RWPE2 (cell line): ENCODE measurements at regions not wholly inside any gene's neighbourhood (a gene's known extent, or its start where the extent isn't known, plus 50 kb on each side); places are given as distances from the start of the nearest gene placed in this dataset.

Experiments
- ATAC-seq: fragments of 200-7000 bp; cut with Tn5 transposase; 3 replicates; pipeline ENCODE4 v1.9.1; 2021; ENCODE audit warnings: low read depth
- DNase-seq: peaks from one replicate; pipeline ENCODE4 v3.0.0-alpha.2; 2020; ENCODE audit warnings: low spot score
- H3K27ac ChIP-seq: fragments of 450-650 bp; 2 replicates; pipeline ENCODE4 v1.5.1; 2017; ENCODE audit warnings: mild to moderate bottlenecking; ENCODE audit not compliant: poor library complexity, severe bottlenecking
- H3K27me3 ChIP-seq: fragments of 250-450 bp; sonication (Bioruptor Pico); 2 replicates; pipeline ENCODE4 v1.5.1; 2021; ENCODE audit warnings: mild to moderate bottlenecking, moderate library complexity; ENCODE audit not compliant: insufficient read depth, poor library complexity, severe bottlenecking
- H3K36me3 ChIP-seq: fragments of 250-450 bp; sonication (Bioruptor Pico); 2 replicates; pipeline ENCODE4 v1.5.1; 2020; ENCODE audit warnings: low read depth, mild to moderate bottlenecking, moderate library complexity
- H3K4me1 ChIP-seq: fragments of 250-450 bp; sonication (Bioruptor Pico); 2 replicates; pipeline ENCODE4 v1.5.1; 2021; ENCODE audit warnings: mild to moderate bottlenecking, moderate library complexity; ENCODE audit not compliant: insufficient read depth, poor library complexity, severe bottlenecking
- H3K4me3 ChIP-seq: fragments of 250-450 bp; sonication (Bioruptor Pico); 2 replicates; pipeline ENCODE4 v1.5.1; 2021; ENCODE audit warnings: mild to moderate bottlenecking, moderate library complexity; ENCODE audit not compliant: severe bottlenecking
- H3K9me3 ChIP-seq: fragments of 250-450 bp; sonication (Bioruptor Pico); 2 replicates; pipeline ENCODE4 v1.5.1; 2021; ENCODE audit warnings: mild to moderate bottlenecking, moderate library complexity; ENCODE audit not compliant: severe bottlenecking
- TF ChIP-seq, protein P1 (sequence below): fragments of 450-650 bp; IDR thresholded peaks from one replicate; pipeline ENCODE4 v1.5.1; 2017; ENCODE audit warnings: mild to moderate bottlenecking, moderate library complexity; ENCODE audit not compliant: poor library complexity, severe bottlenecking

DNA sequence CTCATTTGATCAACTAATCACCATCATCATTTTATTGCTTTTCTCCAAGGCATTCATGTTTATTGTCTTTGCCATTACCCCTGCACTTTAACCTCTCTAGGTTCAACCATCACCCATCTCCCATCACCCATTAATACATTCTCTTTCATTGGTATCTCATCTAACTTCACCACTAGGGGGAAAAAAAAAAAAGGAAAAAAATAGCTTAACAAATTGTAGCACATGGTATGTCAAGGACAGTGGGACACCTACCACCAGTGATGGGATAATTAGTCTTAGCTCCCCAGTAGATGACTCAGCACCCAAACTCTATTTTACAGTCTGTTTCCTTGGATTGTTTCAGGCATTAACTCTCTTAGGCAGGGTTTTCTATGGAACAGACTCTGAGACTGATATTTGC lies 1770.2 kb upstream of the MIR17HG start:
- H3K4me1 ChIP-seq = no peaks in the 10 kb centered on the region
- H3K27me3 ChIP-seq = no peaks in the 10 kb centered on the region
- no peak for ATAC-seq
- no peak overlapping the region for H3K27ac ChIP-seq
- TF ChIP-seq, protein P1, sequence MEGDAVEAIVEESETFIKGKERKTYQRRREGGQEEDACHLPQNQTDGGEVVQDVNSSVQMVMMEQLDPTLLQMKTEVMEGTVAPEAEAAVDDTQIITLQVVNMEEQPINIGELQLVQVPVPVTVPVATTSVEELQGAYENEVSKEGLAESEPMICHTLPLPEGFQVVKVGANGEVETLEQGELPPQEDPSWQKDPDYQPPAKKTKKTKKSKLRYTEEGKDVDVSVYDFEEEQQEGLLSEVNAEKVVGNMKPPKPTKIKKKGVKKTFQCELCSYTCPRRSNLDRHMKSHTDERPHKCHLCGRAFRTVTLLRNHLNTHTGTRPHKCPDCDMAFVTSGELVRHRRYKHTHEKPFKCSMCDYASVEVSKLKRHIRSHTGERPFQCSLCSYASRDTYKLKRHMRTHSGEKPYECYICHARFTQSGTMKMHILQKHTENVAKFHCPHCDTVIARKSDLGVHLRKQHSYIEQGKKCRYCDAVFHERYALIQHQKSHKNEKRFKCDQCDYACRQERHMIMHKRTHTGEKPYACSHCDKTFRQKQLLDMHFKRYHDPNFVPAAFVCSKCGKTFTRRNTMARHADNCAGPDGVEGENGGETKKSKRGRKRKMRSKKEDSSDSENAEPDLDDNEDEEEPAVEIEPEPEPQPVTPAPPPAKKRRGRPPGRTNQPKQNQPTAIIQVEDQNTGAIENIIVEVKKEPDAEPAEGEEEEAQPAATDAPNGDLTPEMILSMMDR = no peak
- DNase-seq = no peak
- H3K36me3 ChIP-seq = no peaks in the 10 kb centered on the region
- H3K9me3 ChIP-seq = no peaks in the 10 kb centered on the region
- H3K4me3 ChIP-seq = no peak overlapping the region

DNA sequence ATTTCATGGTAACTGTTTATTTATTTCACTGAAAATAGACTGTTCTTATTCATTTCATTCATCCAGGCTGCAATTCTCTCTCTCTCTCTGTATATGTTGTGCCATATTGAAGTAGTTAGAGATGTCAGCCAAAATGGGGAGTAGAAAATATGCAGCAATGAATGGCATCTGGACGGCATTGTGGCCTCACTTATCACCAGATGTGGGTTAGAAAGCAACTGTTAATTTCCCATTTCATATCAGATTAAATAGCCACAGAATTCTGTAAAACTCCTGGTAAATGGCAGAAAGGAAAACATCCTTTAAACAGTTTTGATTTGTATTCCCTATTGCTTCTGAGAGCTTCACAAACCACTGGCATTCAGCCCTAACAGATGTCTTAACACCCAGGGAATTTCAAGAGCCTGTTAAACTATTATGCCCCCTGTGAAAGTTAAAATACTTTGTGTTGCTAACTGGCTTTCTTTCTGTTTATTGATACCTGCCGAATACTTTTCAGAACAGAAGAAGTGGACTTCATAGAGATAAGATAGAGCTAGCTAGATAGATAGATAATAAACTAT lies 1763.3 kb upstream of the MIR17HG start:
- TF ChIP-seq, protein P1 = no peak
- DNase-seq = no peak
- ATAC-seq = no peak
- Histone ChIP-seq H3K36me3 (no peaks in the 10 kb centered on the region), H3K27me3 (no peaks in the 10 kb centered on the region), H3K27ac (no peak overlapping the region), H3K4me3 (no peak overlapping the region), H3K4me1 (no peaks in the 10 kb centered on the region), H3K9me3 (no peaks in the 10 kb centered on the region)

DNA sequence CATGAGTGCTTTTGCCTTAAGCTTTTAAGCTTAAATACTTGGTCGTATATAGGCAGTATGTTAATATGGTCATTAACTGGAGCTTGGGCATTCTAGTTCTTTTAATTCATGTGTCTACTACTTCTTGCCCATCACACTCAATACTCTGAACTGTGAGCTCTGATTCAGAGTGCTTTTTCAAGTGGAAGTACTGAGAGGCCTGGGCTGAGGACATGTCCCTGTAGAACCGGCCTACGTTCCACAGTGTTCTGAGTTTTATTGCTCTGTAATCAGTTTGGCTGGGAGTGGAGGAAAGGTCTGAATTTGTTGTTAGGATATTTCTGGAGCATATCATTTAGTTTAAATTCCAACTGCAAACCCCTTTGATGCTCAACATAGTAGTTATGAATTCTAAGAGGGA lies 1744.8 kb upstream of the MIR17HG start:
- TF ChIP-seq, protein P1 = no peak
- Histone ChIP-seq H3K9me3 (no peaks in the 10 kb centered on the region), H3K4me1 (no peaks in the 10 kb centered on the region), H3K27ac (no peak overlapping the region), H3K4me3 (no peak overlapping the region), H3K36me3 (no peaks in the 10 kb centered on the region), H3K27me3 (no peaks in the 10 kb centered on the region)
- DNase-seq (no peak), ATAC-seq (no peak)

DNA sequence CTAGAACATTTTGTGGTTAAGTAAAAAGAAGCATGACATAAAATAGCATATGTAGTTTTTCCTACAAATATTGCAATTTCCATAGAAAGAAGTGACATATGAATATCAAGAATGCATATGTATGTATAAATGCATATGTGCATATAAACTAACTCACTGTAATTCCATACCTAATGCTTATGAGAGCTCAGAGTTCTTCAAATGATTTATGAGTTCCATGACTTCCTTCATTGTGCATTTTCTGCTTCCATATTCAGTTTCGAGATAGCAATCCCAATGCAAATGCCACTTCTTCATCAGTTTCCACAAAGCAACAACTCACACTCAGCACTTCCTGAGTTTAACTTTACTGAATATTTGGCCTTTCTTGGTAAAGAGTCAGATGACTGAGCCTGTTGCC lies 1744.3 kb upstream of the MIR17HG start:
- Histone ChIP-seq H3K27me3 (no peaks in the 10 kb centered on the region), H3K4me1 (no peaks in the 10 kb centered on the region), H3K36me3 (no peaks in the 10 kb centered on the region), H3K4me3 (no peak overlapping the region), H3K27ac (no peak overlapping the region), H3K9me3 (no peaks in the 10 kb centered on the region)
- DNase-seq (no peak), ATAC-seq (no peak)
- TF ChIP-seq, protein P1 = no peak

DNA sequence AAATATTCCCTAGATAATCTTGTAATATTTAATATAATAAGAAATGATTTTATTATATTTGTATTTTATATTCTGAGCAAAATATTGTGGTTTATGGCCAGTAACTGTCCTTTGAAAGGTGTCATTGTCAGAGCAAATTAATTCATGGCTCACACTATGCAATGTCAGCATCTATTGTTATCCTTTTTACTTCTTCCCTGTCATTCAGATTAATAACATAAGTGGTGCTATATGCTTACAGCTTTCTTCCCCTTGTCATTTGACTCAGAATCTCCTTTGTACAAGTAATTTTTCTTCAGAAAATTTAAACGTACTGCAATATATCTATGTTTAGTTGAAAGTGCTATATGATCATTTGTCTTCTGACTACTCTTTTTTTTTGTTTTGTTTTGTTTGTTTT lies 1738.2 kb upstream of the MIR17HG start:
- no peak for ATAC-seq
- Histone ChIP-seq H3K4me1 (no peaks in the 10 kb centered on the region), H3K27ac (no peak overlapping the region), H3K36me3 (no peaks in the 10 kb centered on the region), H3K27me3 (no peaks in the 10 kb centered on the region), H3K9me3 (no peaks in the 10 kb centered on the region), H3K4me3 (no peak overlapping the region)
- TF ChIP-seq, protein P1 = no peak
- no peak for DNase-seq
